Tibial nerve (tissue), 3 donors: ENCODE measurements at regions not wholly inside any gene's neighbourhood (a gene's known extent, or its start where the extent isn't known, plus 50 kb on each side); places are given as distances from the start of the nearest gene placed in this dataset.

ENCODE experiments used
- CTCF ChIP-seq, 5 experiments: fragments of 200-600 bp in 3 of 5; fragments of 450-650 bp in 2 of 5; sonication (generic) in 3 of 5; IDR thresholded peaks; one replicate each; pipeline ENCODE4 v1.5.1; 2016 to 2019; ENCODE audit warnings: antibody characterized with exemption in 5 of 5, mild to moderate bottlenecking in 3 of 5, moderate library complexity in 2 of 5
- POLR2A ChIP-seq, 2 donors: fragments of 450-650 bp; IDR thresholded peaks; one replicate each; pipeline ENCODE4 v1.6.1; 2017; ENCODE audit warnings: antibody characterized with exemption in 2 of 2, mild to moderate bottlenecking in 2 of 2, moderate library complexity in 2 of 2

GRCh38 chr5:98521821-98522220 lies 251.6 kb upstream of the RGMB start:
- no peak for TF ChIP-seq CTCF (IDR thresholded peaks at IDR 0.05)
- no peak for TF ChIP-seq POLR2A (IDR thresholded peaks at IDR 0.05)
